ENCODE measurements at regions not wholly inside any gene's neighbourhood (a gene's known extent, or its start where the extent isn't known, plus 50 kb on each side); places are given as distances from the start of the nearest gene placed in this dataset.
"Not testable (repeated sequence)": the region's sequence is repeated elsewhere in the genome, so short reads cannot be mapped to it uniquely, and the experiment has no call there.

DNA sequence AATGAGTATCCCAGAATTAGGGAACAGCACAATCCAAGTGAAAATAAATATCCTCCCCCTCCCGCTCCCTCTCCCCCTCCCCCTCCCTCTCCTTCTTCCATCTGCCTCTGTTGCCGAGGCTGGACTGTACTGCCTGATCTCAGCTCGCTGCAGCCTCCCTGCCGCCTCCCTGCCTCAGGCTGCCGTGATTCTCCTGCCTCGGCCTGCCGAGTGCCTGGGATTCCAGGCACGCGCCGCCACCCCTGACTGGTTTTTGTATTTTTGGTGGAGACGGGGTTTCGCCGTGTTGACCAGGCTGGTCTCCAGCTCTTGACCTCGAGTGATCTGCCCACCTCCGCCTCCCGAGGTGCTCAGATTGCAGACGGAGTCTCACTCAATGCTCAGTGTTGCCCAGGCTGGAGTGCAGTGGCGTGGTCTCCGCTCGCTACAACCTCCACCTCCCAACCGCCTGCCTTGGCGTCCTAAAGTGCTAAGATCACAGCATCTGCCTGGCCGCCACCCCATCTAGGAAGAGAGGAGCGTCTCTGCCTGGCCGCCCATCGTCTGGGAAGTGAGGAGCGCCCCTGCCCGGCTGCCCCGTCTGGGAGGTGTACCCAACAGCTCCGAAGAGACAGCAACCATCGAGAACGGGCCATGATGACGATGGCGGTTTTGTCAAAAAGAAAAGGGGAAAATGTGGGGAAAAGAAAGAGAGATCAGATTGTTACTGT is 178.9 kb upstream of the IPO5 start:
- in situ Hi-C loops (cut with MboI; ENCODE audit: low sequenced_read_pairs), result not testable (repeated sequence)

- in situ Hi-C loops (cut with MboI; ENCODE audit: low sequenced_read_pairs), result no loop called here
Observed at GRCh38 chr13:97780486-97780885, 173.0 kb upstream of the IPO5 start.

- in situ Hi-C loops (cut with MboI; ENCODE audit: low sequenced_read_pairs), result no loop called here
Observed at GRCh38 chr13:97781891-97782305, 171.6 kb upstream of the IPO5 start.

- in situ Hi-C loops (cut with MboI; ENCODE audit: low sequenced_read_pairs), result no loop called here
Observed at GRCh38 chr13:97786510-97786909, 167.0 kb upstream of the IPO5 start.

DNA sequence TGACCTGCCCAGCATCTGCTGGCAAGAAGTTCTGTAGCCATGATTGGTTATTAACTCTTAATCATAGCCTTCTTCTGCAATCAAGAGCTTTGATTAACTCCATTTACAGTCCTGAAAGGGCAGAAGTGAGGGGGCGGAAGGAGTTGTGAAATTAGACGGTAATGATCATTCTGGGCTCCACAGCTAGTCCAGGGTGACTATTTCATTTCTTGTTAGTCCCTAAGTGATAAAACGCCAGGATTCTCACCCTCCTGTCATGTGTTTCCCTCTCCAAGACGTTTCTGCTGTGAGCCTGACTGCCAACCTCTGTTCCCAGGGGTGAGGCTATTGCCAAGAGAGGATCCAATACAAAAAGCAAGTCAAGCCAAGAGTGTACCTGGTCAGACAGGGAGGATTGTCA is 155.9 kb upstream of the IPO5 start:
- in situ Hi-C loops (cut with MboI; ENCODE audit: low sequenced_read_pairs), result no loop called here

DNA sequence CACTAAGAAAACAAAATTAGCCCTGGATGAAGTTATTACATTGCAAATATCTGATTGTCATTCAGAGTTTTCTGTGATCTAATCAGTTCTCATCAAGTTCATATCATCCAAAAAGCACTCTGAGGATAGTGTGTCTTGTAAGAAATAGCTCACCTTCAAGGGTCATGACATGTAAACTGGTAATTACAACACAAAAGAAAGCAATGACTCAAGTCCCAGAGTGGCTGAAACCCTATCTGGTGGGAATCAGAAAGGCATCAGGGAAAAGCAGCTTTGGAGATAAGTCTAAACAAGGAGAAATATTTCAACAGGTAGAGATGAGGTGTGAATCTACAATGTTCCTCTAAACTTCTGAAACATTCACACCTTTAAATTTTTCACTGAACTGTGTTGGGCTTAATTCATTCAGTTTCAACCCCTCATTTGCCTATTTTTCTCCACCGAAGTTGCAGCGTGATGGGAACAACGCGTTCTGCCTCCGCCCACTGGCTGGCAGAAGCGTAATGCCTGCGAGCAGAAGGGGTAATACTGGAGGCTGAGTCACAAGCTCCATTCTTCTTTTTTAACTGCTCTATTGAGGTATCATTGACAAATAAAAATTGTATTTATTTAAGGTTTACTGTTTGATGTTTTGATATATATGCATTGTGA is 155.2 kb upstream of the IPO5 start:
- in situ Hi-C loops (cut with MboI; ENCODE audit: low sequenced_read_pairs), result no loop called here

DNA sequence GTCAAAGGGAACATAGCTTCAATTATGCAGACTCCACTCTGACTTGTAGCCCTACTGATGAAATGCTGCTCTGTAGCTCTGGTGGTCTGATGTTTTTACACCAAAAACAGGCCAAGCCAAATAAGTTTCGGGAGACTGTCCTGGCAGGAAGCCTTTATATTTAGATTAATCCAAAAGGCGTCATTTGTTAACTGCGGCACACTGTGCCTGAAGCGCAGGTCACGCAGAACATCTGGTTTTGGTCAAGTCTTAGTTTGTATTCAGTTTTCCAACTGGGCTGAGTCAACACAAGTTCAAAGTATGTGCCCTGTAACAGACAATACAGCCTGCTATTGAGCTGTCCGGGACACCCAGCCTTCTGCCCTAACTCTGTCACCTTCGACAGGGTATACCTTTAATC is 154.6 kb upstream of the IPO5 start:
- in situ Hi-C loops (cut with MboI; ENCODE audit: low sequenced_read_pairs), result no loop called here

GRCh38 chr13:97802213-97802612 is 151.3 kb upstream of the IPO5 start:
- in situ Hi-C loops (cut with MboI; ENCODE audit: low sequenced_read_pairs), result no loop called here

GRCh38 chr13:97809576-97809975 is 143.9 kb upstream of the IPO5 start:
- in situ Hi-C loops (cut with MboI; ENCODE audit: low sequenced_read_pairs), result no loop called here

DNA sequence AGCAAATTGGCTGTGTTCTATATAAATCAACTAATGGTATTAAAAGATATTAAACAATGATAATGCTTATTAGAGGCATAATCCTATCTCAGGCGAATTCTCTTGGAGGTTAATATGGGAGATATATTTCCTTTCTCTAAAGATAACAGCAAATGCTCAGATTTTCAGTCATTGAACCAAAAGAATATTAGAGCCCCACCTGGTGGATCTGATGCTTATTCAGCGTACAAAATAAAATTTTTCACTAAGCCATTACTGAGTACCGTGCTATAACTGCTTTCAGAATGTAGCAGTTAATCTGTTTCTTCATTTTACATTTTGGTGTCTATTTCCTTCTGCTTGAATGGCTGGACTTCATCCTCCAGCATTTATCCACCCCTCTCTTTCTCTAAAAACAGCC is 143.3 kb upstream of the IPO5 start:
- in situ Hi-C loops (cut with MboI; ENCODE audit: low sequenced_read_pairs), result no loop called here

GRCh38 chr13:97822377-97822776 is 131.1 kb upstream of the IPO5 start:
- in situ Hi-C loops (cut with MboI; ENCODE audit: low sequenced_read_pairs), result no loop called here

DNA sequence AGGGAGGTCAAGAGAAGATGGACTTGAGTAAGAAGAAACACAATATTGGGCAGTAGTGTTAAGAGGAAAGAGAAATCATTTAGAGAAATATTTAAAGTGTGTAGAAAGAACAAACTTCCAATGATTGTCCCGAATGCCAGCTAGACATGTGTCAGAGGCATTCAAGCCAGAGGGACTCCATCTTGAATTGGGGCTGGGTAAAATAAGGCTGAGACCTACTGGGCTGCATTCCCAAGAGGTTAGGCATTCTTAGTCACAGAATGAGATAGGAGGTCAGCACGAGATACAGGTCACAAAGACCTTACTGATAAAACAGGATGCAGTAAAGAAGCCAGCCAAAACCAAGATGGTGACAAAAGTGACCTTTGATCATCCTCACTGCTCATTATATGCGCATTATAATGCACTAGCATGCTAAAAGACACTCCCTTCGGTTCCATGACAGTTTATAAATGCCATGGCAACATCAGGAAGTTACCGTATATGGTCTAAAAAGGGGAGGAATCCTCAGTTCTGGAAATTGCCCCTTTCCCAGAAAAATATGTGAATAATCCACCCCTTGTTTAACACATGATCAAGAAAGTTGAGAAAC is 127.0 kb upstream of the IPO5 start:
- in situ Hi-C loops (cut with MboI; ENCODE audit: low sequenced_read_pairs), result no loop called here

DNA sequence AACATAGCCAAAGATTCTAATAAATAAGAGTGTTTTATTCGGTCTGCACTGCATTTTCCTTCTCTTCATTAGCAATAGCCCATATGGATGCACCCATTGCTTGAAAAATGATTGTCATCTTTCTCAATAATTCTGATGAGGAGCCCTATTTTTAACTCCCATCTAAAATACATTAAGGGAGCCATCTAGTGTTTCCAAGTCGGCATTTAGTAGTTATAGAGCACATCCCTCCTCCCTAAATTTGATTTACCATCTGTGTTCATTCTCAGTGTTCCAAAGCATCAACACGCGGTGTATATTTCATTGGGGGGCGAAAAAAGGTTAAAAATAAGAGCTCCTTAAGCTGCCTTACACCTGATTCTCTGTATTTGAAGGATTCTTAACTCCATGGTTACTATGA is 119.2 kb upstream of the IPO5 start:
- in situ Hi-C loops (cut with MboI; ENCODE audit: low sequenced_read_pairs), result no loop called here

DNA sequence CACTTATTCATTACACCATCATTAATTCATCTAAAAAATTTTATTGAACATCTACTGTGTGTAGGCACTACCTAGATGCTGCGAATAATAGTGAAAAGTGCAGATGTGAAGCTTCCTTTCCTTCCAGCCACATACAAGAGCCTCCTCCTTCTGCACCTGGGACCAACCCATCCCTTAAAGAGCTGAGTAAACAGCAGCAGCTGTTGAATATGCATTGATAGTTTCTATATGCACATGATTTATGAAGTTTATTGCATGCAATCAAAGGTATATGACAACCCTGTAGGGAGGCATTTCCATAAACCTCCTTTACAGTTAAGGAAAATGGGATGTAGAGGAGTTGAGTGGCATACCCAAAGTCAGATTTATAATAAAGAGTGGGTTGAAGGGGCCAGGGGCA is 110.3 kb upstream of the IPO5 start:
- in situ Hi-C loops (cut with MboI; ENCODE audit: low sequenced_read_pairs), result no loop called here

DNA sequence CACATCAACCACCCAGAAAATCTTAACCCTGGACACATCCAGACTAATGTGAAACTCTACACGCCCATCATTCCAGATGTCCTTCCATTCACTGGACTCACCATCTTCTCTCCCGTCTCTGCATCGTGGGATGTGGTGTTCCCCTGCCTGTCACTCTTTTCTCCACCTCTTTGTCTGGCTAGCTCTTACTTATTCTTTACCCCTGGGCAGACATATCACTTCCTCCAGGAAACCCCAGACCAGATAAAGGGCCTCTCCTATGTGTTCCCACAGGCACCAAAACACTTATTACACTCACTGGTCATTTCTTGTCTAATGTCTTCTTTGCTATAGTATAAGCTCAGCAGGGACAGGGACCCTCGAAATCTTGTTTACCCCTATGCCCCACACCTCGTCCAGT is 109.3 kb upstream of the IPO5 start:
- in situ Hi-C loops (cut with MboI; ENCODE audit: low sequenced_read_pairs), result no loop called here

DNA sequence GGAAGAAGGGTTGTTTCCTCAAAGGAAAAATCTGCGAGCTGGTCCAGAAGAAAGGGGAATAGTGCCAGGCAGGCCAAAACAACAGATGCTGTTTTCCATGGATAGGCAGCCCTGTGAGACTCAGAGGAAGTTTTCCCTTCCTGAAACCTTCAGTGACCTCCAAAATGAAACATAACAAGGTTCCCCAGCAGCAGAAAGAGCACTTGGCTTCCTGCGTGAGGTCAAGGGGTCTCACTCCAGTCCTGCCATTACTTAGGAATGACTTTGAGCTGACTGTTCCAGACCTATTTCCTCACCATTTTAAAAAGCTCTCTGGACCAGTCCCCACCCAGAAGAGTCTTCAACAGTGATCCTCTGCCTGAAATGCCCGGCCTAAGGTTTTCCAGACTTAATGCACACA is 104.6 kb upstream of the IPO5 start:
- in situ Hi-C loops (cut with MboI; ENCODE audit: low sequenced_read_pairs), result no loop called here

DNA sequence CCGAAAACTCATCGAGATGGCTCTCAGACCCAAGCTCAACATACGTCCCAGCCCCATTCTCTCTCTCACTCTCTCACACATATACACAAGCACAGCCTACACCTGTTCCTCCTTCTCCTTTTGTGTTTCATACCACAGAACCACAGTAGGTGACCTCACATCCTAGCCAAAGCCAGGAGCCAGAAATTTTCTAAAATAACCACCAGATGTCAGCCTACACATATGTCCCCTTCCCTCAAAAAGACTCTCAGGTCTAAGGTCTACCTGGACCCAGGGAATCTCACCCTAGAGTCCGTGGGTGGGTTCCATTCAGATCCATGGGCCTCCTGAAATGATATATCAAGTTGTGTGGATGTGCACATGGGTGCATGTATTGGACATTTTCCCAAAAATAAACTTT is 104.2 kb upstream of the IPO5 start:
- in situ Hi-C loops (cut with MboI; ENCODE audit: low sequenced_read_pairs), result no loop called here

DNA sequence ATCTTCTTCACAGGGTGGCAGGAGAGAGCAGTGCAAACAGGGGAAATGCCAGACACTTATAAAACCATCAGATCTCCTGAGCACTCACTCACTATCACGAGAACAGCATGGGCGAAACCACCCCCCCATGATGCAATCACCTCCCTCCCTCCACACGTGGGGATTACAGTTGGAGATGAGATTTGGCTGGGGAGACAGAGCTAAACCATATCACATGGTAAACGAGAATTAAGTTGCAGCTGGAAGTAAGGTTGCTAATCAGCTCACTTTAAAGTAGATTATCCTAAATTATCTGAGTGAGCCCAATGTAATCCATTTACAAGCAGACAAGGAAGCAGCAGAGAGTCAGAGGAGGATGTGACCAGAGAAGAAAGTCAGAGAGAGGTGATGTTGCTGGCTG is 102.2 kb upstream of the IPO5 start:
- in situ Hi-C loops (cut with MboI; ENCODE audit: low sequenced_read_pairs), result loop anchor here (25.0 kb wide), 1 partner anchor 836 kb away; no protein-coding TSS in a partner anchor

DNA sequence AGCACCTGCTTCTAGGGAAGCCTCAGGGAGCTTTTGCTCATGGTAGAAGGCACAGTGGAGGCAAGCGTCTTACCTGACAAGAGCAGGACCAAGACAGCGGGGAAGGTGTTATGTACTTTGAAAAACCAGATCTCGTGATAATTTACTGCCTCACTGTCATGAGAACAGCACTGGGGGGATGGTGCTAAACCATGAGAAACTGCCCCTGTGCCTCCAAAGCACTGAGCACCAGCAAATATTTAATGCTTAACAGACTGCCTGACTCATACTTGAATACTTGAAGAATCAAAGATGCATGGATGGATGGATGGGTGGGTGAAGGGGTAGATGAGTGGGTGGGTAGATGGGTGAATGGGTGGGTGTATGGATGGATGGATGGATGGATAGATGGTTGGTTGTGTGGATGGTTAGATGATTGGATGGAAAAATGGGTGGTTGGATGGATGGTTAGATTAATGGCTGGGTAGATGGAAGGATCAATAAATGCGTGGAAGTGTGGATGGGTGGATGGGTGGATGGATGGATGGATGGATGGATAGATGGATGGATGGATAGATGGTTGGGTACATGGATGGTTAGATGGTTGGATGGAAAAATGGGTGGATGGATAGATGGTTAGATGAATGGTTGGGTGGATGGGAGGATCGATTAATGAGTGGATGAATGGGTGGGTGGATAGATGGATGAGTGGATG is 101.1 kb upstream of the IPO5 start:
- in situ Hi-C loops (cut with MboI; ENCODE audit: low sequenced_read_pairs), result loop anchor here (25.0 kb wide), 1 partner anchor 835 kb away; no protein-coding TSS in a partner anchor

DNA sequence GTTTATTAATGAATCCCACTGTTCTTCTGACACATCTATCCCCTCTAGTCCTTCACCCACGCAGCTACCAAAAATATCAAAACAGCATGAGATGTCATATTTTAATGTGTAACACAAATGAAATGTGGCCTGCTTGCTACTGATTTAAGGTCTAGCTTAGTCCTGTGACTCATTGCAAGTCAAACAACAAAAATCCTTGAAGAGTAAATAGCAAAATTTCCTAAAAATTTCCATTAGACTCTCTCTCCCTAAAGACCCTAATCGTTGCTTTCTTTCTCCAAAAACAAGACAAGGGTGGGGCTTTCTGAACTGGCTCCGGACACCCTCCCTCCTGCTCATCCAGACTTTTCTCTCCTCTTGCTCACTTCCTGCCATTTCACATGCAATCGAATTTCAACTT is 99.9 kb upstream of the IPO5 start:
- in situ Hi-C loops (cut with MboI; ENCODE audit: low sequenced_read_pairs), result loop anchor here (25.0 kb wide), 1 partner anchor 834 kb away; no protein-coding TSS in a partner anchor

DNA sequence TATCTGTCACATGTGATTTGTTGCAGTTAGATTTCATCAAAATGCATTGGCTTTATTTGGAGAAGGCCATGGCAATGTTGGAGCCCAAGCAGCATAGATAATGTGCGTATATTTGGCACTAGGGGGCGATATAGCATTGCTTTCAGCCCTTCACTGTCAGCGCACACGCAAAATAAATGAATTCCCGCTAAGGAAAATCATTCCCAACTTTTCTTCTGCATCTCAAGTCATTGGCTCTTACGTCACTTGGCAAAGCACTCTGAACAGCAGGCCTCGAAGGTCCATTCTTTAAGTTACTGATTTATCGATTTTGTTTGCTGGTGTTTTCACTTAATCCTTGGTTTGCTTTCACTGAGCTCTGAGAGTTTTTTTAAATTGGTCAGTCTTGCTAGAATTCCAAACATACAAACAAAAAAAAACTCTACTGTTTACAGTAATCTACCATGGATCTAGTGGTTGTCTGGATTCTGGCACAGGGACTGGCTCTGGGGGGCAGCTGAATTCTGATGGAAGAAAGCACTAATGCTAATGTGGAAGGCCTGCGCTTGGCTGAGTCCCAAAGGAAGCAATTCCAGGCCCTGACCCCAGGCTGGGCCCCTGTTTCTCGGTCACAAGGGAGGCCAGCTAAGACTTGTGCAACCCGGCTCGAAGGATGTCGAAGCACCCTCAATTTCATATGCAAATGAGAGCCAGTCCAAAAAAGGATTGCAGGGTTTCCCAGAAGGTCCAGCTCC is 97.7 kb upstream of the IPO5 start:
- in situ Hi-C loops (cut with MboI; ENCODE audit: low sequenced_read_pairs), result loop anchor here (25.0 kb wide), 1 partner anchor 832 kb away; no protein-coding TSS in a partner anchor

Data from HL-60/S4 treated with phorbol 12-myristate 13-acetate at 8.2 ng/mL for 4 days and 3 days (cell line).